ENCODE measurements at regions not wholly inside any gene's neighbourhood (a gene's known extent, or its start where the extent isn't known, plus 50 kb on each side); places are given as distances from the start of the nearest gene placed in this dataset.
"Not testable (repeated sequence)": the region's sequence is repeated elsewhere in the genome, so short reads cannot be mapped to it uniquely, and the experiment has no call there.

- H3K27me3 ChIP-seq: peaks cover 0 to 4% of the 10 kb centered on the region in 2 donors
- WGBS, 2 donors: 94% methylated on average over 3 to 4 of the region's 5 CpGs
- H3K27ac ChIP-seq: no peak overlapping the region
- H3K4me3 ChIP-seq: no peak overlapping the region
- H3K4me1 ChIP-seq: no peaks in the 10 kb centered on the region
- H3K9me3 ChIP-seq: peaks cover 0 to 19% (median under 1%) of the 10 kb centered on the region in 4 donors
- TF ChIP-seq POLR2A (IDR thresholded peaks at IDR 0.05) (no peak), CTCF (IDR thresholded peaks at IDR 0.05) (no peak), EP300 (IDR thresholded peaks at IDR 0.05) (no peak)
- no peak for DNase-seq (ENCODE audit: low spot score in 2 of 2)
- H3K36me3 ChIP-seq: no peaks in the 10 kb centered on the region
Observed at GRCh38 chr2:238615187-238615586, 188.5 kb downstream of the ASB1 start.

GRCh38 chr2:238616681-238617080, 190.0 kb downstream of the ASB1 start:
- H3K4me3 ChIP-seq: no peak overlapping the region
- TF ChIP-seq POLR2A (IDR thresholded peaks at IDR 0.05) (no peak), CTCF (IDR thresholded peaks at IDR 0.05) (no peak), EP300 (IDR thresholded peaks at IDR 0.05) (no peak)
- DNase-seq (ENCODE audit: low spot score in 2 of 2): no peak
- H3K36me3 ChIP-seq: no peaks in the 10 kb centered on the region
- H3K4me1 ChIP-seq: no peaks in the 10 kb centered on the region
- H3K27me3 ChIP-seq: peaks cover 0 to 4% of the 10 kb centered on the region in 2 donors
- peaks cover 0 to 8% (median 0%) of the 10 kb centered on the region in 4 donors for H3K9me3 ChIP-seq
- 72 to 76% methylated on average over 5 of the region's 5 CpGs for WGBS, 2 donors
- no peak overlapping the region for H3K27ac ChIP-seq

GRCh38 chr2:238618494-238619283, 192.0 kb downstream of the ASB1 start:
- not testable (repeated sequence) for H3K4me1 ChIP-seq; H3K27ac ChIP-seq; H3K4me3 ChIP-seq; H3K27me3 ChIP-seq; DNase-seq (ENCODE audit: low spot score in 2 of 2); H3K9me3 ChIP-seq; H3K36me3 ChIP-seq
- WGBS, 2 donors: 68 to 74% methylated on average over 2 of the region's 2 CpGs

GRCh38 chr2:238627899-238628298, 201.2 kb downstream of the ASB1 start:
- Histone ChIP-seq H3K36me3 (no peaks in the 10 kb centered on the region), H3K27me3 (no peaks in the 10 kb centered on the region), H3K9me3 (peaks cover 0 to 6% (median 0%) of the 10 kb centered on the region in 4 donors), H3K4me3 (no peak overlapping the region), H3K4me1 (no peaks in the 10 kb centered on the region), H3K27ac (no peak overlapping the region)
- DNase-seq (ENCODE audit: low spot score in 2 of 2): no peak
- 54 to 57% methylated on average over 3 of the region's 3 CpGs for WGBS, 2 donors
- TF ChIP-seq EP300 (IDR thresholded peaks at IDR 0.05): no peak
- no peak for TF ChIP-seq CTCF (IDR thresholded peaks at IDR 0.05)
- no peak for TF ChIP-seq POLR2A (IDR thresholded peaks at IDR 0.05)

- WGBS, 2 donors: 77 to 84% methylated on average over 8 of the region's 8 CpGs
- no peak for DNase-seq (ENCODE audit: low spot score in 2 of 2)
- H3K4me1 ChIP-seq: no peaks in the 10 kb centered on the region
- no peaks in the 10 kb centered on the region for H3K27me3 ChIP-seq
- no peak overlapping the region for H3K4me3 ChIP-seq
- peaks cover 0 to 6% (median 0%) of the 10 kb centered on the region in 4 donors for H3K9me3 ChIP-seq
- TF ChIP-seq CTCF (IDR thresholded peaks at IDR 0.05): no peak
- H3K27ac ChIP-seq: no peak overlapping the region
- no peaks in the 10 kb centered on the region for H3K36me3 ChIP-seq
Observed at GRCh38 chr2:238629064-238629463, 202.3 kb downstream of the ASB1 start.

Data from tibial nerve (tissue), 4 donors.